HepG2 (cell line): ENCODE measurements at regions not wholly inside any gene's neighbourhood (a gene's known extent, or its start where the extent isn't known, plus 50 kb on each side); places are given as distances from the start of the nearest gene placed in this dataset.

Experiments
- ARID2 ChIP-seq: sonication (generic); formaldehyde crosslinking; IDR thresholded peaks from 2 replicates; pipeline ENCODE4 v1.8.1; 2022; ENCODE audit warnings: mild to moderate bottlenecking, missing genetic modification reagents, borderline replicate concordance
- RAD21 ChIP-seq: fragments of 450-650 bp; formaldehyde crosslinking; IDR thresholded peaks from 2 replicates; pipeline ENCODE4 v1.5.0; 2020; ENCODE audit warnings: mild to moderate bottlenecking
- TF ChIP-seq, protein P1 (sequence below): sonication (generic); formaldehyde crosslinking; IDR thresholded peaks from 2 replicates; pipeline ENCODE4 v1.8.0; 2022; ENCODE audit warnings: low read depth, missing genetic modification reagents
- TF ChIP-seq, protein P2 (sequence below): sonication (generic); formaldehyde crosslinking; IDR thresholded peaks from 2 replicates; pipeline ENCODE4 v1.5.0; 2020; ENCODE audit warnings: mild to moderate bottlenecking, missing genetic modification reagents, moderate library complexity
- TF ChIP-seq, protein P3 (sequence below), 2 experiments: IDR thresholded peaks; 2 replicates each; pipeline ENCODE4 v1.6.1; 2011 to 2012; ENCODE audit warnings: low read length in 2 of 2, borderline replicate concordance in 1 of 2, low read depth in 1 of 2, mild to moderate bottlenecking in 1 of 2, moderate library complexity in 1 of 2

DNA sequence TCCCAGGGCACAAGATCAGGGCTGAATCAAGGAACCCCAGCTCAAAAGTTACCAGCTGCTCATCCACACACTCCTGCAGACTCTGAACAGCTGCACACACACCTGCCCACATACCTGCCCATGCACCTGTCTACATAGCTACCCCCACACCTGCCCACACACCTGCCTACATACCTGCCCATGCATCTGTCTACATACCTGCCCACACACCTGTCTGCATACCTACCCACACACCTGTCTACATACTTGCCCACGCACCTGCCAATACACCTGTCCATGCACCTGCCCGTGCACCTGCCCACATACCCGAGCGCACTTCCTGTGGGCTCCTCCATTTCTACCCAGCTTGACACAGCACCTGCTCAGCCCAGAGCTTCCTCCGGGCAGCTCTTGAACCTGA is 122.8 kb upstream of the AGAP1 start:
- TF ChIP-seq, protein P1, sequence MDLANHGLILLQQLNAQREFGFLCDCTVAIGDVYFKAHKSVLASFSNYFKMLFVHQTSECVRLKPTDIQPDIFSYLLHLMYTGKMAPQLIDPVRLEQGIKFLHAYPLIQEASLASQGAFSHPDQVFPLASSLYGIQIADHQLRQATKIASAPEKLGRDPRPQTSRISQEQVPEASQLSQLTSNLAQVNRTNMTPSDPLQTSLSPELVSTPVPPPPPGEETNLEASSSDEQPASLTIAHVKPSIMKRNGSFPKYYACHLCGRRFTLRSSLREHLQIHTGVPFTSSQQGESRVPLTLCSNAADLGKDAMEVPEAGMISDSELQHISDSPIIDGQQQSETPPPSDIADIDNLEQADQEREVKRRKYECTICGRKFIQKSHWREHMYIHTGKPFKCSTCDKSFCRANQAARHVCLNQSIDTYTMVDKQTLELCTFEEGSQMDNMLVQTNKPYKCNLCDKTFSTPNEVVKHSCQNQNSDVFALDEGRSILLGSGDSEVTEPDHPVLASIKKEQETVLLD (CRISPR knock-in tag), result no peak
- TF ChIP-seq, protein P2, sequence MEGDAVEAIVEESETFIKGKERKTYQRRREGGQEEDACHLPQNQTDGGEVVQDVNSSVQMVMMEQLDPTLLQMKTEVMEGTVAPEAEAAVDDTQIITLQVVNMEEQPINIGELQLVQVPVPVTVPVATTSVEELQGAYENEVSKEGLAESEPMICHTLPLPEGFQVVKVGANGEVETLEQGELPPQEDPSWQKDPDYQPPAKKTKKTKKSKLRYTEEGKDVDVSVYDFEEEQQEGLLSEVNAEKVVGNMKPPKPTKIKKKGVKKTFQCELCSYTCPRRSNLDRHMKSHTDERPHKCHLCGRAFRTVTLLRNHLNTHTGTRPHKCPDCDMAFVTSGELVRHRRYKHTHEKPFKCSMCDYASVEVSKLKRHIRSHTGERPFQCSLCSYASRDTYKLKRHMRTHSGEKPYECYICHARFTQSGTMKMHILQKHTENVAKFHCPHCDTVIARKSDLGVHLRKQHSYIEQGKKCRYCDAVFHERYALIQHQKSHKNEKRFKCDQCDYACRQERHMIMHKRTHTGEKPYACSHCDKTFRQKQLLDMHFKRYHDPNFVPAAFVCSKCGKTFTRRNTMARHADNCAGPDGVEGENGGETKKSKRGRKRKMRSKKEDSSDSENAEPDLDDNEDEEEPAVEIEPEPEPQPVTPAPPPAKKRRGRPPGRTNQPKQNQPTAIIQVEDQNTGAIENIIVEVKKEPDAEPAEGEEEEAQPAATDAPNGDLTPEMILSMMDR (CRISPR knock-in tag), result no peak
- TF ChIP-seq ARID2 (CRISPR knock-in tag) (no peak), RAD21 (no peak)
- TF ChIP-seq, protein P3, sequence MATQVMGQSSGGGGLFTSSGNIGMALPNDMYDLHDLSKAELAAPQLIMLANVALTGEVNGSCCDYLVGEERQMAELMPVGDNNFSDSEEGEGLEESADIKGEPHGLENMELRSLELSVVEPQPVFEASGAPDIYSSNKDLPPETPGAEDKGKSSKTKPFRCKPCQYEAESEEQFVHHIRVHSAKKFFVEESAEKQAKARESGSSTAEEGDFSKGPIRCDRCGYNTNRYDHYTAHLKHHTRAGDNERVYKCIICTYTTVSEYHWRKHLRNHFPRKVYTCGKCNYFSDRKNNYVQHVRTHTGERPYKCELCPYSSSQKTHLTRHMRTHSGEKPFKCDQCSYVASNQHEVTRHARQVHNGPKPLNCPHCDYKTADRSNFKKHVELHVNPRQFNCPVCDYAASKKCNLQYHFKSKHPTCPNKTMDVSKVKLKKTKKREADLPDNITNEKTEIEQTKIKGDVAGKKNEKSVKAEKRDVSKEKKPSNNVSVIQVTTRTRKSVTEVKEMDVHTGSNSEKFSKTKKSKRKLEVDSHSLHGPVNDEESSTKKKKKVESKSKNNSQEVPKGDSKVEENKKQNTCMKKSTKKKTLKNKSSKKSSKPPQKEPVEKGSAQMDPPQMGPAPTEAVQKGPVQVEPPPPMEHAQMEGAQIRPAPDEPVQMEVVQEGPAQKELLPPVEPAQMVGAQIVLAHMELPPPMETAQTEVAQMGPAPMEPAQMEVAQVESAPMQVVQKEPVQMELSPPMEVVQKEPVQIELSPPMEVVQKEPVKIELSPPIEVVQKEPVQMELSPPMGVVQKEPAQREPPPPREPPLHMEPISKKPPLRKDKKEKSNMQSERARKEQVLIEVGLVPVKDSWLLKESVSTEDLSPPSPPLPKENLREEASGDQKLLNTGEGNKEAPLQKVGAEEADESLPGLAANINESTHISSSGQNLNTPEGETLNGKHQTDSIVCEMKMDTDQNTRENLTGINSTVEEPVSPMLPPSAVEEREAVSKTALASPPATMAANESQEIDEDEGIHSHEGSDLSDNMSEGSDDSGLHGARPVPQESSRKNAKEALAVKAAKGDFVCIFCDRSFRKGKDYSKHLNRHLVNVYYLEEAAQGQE (IDR thresholded peaks at IDR 0.05; ENCODE audit: borderline replicate concordance in 1 of 2, low read depth in 1 of 2, low read length in 2 of 2), result no peak
